Muscle of leg (tissue), 3 donors: ENCODE measurements at regions not wholly inside any gene's neighbourhood (a gene's known extent, or its start where the extent isn't known, plus 50 kb on each side); places are given as distances from the start of the nearest gene placed in this dataset.

Source experiments
- DNase-seq: peaks from one replicate; pipeline ENCODE4 v3.0.0; 2013
- H3K27ac ChIP-seq: one replicate; pipeline ENCODE4 v1.5.1; 2013; ENCODE audit warnings: mild to moderate bottlenecking, low read length, control low read depth
- H3K27me3 ChIP-seq: one replicate; pipeline ENCODE4 v1.6.1; 2013; ENCODE audit warnings: low read length; ENCODE audit not compliant: control insufficient read depth, insufficient read depth
- H3K36me3 ChIP-seq: one replicate; pipeline ENCODE4 v1.6.1; 2013; ENCODE audit warnings: low read length; ENCODE audit not compliant: control insufficient read depth, insufficient read depth
- H3K4me1 ChIP-seq: one replicate; pipeline ENCODE4 v1.6.1; 2013; ENCODE audit warnings: low read length; ENCODE audit not compliant: control insufficient read depth, insufficient read depth
- H3K4me3 ChIP-seq: one replicate; pipeline ENCODE4 v1.5.1; 2013; ENCODE audit warnings: low read length, control low read depth
- H3K9me3 ChIP-seq: replicated peaks from 2 replicates; pipeline ENCODE4 v1.6.1; 2013; ENCODE audit warnings: low read depth, low read length; ENCODE audit not compliant: control insufficient read depth
- WGBS: methylation state at CpG from one replicate; pipeline ENCODE4 v1.1.5; 2013; ENCODE audit warnings: missing lambda C conversion rate; ENCODE audit not compliant: insufficient coverage; 5-methylcytosine and 5-hydroxymethylcytosine counted together

DNA sequence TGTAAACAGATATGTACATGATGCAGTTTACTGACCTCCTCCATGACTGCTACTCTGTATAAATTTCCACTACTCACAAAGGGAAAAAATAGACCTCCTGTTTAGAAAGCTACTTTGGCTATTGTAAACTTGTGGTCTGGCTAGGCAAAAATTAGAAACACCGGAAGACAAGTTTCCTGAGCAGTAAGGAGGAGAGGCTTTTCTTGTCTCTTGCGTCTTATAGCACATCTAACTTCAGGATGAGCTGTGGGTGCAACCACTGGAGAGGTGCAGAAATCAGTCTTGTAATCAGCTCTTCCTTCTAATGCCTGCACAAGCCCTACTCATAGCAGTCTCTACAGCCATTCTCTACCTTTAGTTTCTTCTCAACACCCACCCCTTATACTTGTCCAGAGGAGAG is 296.5 kb upstream of the SLC35B3 start:
- no peak overlapping the region for H3K27ac ChIP-seq
- no peaks in the 10 kb centered on the region for H3K4me1 ChIP-seq
- WGBS = no CpG with 5 or more reads among the region's 2 CpGs
- H3K36me3 ChIP-seq = no peaks in the 10 kb centered on the region
- H3K9me3 ChIP-seq = no peaks in the 10 kb centered on the region
- no peaks in the 10 kb centered on the region for H3K27me3 ChIP-seq
- no peak overlapping the region for H3K4me3 ChIP-seq
- DNase-seq = no peak

DNA sequence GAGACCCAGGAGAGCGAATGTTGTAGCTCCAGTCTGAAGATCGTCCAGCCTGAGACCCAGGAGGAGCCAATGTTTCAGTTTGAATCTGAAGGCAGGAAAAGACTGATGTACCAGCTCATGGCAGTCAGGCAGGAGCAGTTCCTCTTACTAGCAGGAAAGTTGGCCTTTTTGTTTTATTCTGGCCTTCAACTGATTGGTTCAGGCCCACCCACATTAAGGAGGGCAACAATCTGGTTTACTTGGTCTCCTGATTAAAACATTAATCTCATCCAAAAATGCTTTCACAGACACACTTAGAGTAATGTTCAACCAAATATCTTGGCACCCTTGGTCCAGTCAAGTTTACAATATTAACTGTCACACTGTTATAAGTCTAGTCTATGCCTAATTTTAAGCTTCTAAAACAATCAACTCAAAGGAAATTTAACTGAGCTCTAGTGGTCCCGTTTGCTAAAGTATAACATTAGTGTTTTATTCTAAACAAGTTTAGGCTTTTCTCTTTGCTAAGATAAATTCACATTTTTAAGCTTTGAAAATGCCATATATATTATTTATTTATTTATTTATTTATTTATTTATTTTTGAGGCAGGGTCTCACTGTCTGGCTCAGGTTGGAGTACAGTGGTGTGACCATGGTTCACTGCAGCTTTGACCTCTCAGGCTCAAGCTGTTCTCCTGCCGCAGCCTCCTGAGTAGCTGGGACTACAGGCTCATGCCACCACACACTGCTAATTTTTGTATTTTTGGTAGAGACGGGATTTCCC is 275.5 kb upstream of the SLC35B3 start:
- Histone ChIP-seq H3K9me3 (no peaks in the 10 kb centered on the region), H3K4me3 (no peak overlapping the region), H3K27ac (no peak overlapping the region), H3K4me1 (no peaks in the 10 kb centered on the region), H3K36me3 (no peaks in the 10 kb centered on the region), H3K27me3 (no peaks in the 10 kb centered on the region)
- no peak for DNase-seq
- 94% methylated on average over 2 of the region's 5 CpGs for WGBS

DNA sequence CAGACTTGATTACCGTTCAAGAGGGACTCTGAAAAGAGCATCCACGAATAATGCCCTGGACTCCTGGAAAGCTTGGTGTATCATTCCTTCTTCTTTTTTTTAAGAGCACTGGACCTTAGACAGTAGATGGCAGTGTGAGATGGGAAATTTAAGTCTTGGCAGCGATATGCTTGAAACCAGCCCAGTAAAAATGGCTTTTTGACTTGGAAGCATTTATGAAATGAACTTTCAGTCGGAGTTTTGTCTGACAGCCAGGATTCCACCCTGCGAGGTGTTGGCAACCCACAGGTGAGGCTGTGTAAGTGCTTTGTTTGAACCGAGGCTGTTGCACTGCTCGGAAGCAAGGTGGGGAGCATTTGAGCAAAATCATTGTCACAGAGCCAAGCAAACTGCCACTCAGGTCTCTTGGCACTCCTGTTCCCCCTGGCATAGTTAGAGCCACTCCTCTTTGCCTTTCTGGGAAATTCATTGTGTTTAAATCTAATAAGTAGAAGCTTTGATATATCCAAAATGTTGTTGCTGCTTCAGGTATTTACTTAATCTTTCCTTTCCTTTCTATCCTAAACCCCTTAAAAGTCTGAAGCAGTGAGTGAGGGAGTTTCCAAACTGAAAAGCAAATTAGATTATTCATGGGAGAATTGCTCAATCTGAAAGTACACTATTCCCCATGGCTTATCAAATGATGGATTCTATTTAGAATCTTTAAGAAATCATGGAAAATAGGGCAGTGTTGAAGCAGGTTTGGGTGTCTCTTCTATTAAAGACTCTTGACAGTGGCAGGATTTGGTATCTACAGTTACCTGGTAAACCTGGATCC is 272.8 kb upstream of the SLC35B3 start:
- Histone ChIP-seq H3K4me3 (no peak overlapping the region), H3K27ac (no peak overlapping the region), H3K9me3 (no peaks in the 10 kb centered on the region), H3K36me3 (no peaks in the 10 kb centered on the region), H3K27me3 (no peaks in the 10 kb centered on the region), H3K4me1 (no peaks in the 10 kb centered on the region)
- 17% methylated on average over 6 of the region's 7 CpGs for WGBS
- DNase-seq = peak; percentile 63

DNA sequence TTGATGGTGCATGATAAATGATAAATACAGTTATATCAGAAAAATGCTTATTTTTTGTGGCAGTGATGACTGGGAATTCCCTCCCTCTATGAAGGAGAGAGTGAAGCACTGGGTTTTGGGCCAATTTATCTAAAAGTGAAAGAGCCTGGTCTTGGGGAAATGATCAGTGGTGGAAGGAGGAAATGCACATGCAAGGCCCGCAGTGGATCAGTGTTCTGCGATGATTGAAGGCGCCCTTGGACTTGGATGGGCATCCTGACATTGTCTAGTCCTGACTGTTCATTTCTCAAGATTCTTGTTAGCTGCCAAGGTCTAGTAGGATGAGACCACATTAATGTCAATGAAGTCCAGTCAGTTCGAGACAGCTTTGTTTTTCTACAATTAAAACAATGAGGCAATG is 272.0 kb upstream of the SLC35B3 start:
- H3K4me3 ChIP-seq = no peak overlapping the region
- whole genome bisulfite sequencing = 76% methylated on average over 3 of the region's 4 CpGs
- no peak for DNase-seq
- H3K36me3 ChIP-seq = no peaks in the 10 kb centered on the region
- no peaks in the 10 kb centered on the region for H3K9me3 ChIP-seq
- H3K4me1 ChIP-seq = no peaks in the 10 kb centered on the region
- H3K27ac ChIP-seq = no peak overlapping the region
- no peaks in the 10 kb centered on the region for H3K27me3 ChIP-seq

DNA sequence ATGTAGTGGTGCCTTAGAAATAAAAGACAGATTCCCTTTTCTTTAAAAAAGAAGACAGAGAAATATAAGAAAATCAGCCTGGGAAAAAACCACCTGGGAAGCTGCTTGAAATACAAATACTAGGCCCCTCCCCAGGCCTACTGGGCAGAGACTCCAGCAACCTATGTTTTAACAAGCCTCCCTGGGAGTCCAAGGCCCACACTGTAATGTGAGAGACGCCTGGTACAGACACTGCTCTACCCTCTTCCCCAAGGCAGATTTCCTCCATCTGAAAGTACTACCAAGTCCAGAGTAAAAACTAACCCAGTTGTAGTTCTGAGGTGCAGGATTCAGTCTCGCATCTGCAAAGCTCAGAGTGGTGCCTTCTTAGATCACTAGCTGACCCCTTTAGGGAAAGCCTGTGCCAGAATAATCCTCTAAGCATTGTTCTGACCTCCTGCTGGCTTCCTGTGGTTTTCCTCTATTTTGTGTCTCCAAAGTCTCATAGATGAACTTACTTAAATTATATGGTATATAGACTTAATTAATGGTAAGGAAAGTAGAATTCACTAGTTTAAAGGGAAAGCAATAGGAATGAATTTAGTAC is 270.2 kb upstream of the SLC35B3 start:
- Histone ChIP-seq H3K27me3 (no peaks in the 10 kb centered on the region), H3K4me3 (no peak overlapping the region), H3K36me3 (no peaks in the 10 kb centered on the region), H3K27ac (no peak overlapping the region), H3K9me3 (no peaks in the 10 kb centered on the region), H3K4me1 (no peaks in the 10 kb centered on the region)
- WGBS = 8% methylated on average over 2 of the region's 2 CpGs
- DNase-seq = no peak

DNA sequence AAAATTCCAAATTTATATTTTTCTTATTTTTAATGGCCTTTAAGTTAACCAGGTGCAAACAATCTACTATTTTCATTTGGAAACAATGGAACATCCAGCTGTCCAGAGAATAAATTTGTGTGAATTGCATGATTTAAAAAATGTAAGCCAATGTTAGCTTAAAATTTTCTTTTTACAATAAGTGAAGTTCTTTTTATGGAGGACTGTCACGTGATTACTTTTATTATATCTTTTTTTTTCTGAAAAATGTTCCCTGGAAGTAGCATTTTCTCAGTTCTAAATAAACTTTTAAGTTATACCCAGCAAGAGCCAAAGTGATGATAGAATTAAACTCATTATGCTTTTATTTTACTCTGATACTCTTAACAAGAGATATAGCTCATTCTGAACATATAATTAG is 267.7 kb upstream of the SLC35B3 start:
- Histone ChIP-seq H3K36me3 (no peaks in the 10 kb centered on the region), H3K27ac (no peak overlapping the region), H3K9me3 (no peaks in the 10 kb centered on the region), H3K4me1 (no peaks in the 10 kb centered on the region), H3K4me3 (no peak overlapping the region), H3K27me3 (no peaks in the 10 kb centered on the region)
- WGBS = no CpG with 5 or more reads among the region's 1 CpG
- no peak for DNase-seq

DNA sequence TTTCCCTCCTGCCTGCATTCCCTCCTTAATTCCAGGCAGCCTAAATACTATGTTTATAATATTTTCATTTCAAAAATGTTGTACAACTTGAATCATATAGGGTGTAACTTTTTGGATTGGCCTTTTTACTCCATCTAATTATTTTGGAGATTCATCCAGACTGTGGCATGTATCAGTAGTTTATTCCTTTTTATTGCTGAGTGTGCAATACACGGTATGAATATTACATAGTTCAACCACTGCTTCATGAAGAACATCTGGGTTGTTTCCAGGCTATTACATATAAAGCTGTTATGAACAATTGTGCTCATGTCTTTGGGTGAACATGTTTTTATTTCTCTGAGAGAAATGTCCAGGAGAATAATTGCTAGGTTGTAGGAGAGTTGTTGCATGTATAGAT is 253.5 kb upstream of the SLC35B3 start:
- Histone ChIP-seq H3K27me3 (no peaks in the 10 kb centered on the region), H3K4me1 (no peaks in the 10 kb centered on the region), H3K27ac (no peak overlapping the region), H3K9me3 (no peaks in the 10 kb centered on the region), H3K36me3 (no peaks in the 10 kb centered on the region), H3K4me3 (no peak overlapping the region)
- no peak for DNase-seq
- WGBS = no CpG with 5 or more reads among the region's 1 CpG

DNA sequence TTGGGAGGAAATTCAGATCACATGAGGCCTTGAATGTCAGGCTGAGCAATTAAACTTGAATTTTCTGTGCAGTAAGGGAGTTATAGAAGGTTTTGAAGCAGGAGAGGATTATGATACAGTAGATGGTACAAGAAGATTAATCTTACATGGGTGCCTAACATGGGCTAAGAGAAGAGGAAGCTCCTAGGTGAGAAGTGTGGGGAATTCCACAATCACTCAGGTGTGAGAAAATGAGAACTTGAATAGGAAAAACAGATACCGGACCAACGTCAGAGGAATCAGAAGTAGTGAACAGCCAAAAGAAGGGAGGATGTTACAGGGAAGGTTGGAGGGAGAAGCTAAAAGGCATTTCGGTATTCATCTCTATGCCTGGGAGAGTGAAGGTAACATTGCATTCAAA is 250.7 kb upstream of the SLC35B3 start:
- WGBS = 76% methylated on average over 3 of the region's 3 CpGs
- H3K36me3 ChIP-seq = no peaks in the 10 kb centered on the region
- H3K27me3 ChIP-seq = no peaks in the 10 kb centered on the region
- DNase-seq = no peak
- no peaks in the 10 kb centered on the region for H3K4me1 ChIP-seq
- no peaks in the 10 kb centered on the region for H3K9me3 ChIP-seq
- no peak overlapping the region for H3K4me3 ChIP-seq
- H3K27ac ChIP-seq = no peak overlapping the region

DNA sequence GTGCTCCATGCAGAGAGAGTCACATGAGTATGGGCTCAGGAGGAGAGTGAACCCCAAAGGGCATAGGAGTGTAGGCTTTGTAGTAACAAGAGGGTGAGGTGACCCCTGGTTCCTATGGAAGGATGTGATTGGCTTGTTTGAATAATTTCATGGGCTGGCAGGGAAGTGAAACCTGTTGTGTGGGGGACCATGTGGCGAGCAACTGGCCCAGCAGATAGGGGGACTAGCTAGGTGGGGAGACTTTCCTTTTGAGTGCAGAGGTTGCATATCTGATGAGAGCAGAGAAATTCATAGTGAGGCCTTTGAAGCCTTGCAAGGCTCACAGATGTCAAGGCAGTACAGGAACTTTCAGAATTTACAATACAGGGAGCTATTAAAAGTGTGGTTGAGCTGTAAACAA is 247.9 kb upstream of the SLC35B3 start:
- WGBS = 89% methylated on average over 1 of the region's 1 CpG
- Histone ChIP-seq H3K36me3 (no peaks in the 10 kb centered on the region), H3K27ac (no peak overlapping the region), H3K4me3 (no peak overlapping the region), H3K27me3 (no peaks in the 10 kb centered on the region), H3K4me1 (no peaks in the 10 kb centered on the region), H3K9me3 (no peaks in the 10 kb centered on the region)
- DNase-seq = no peak

DNA sequence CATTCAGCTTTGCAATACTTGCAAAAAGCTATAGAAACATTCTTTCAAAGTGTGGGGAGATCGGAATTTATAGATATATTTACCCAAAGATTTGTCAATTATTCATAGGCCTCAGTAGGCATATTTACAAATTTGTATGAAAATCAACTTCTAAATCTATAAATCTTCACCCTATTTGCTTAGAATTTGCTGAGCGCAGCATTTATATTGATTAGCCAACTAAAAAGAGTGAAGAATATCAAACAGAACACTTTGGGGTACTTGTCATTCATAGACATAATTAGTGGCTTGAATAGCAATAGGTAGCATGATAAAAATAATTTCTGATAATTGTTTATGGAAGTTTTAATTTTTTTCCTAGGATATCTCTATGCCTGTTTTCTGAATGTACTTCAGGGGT is 244.5 kb upstream of the SLC35B3 start:
- no peak for DNase-seq
- Histone ChIP-seq H3K4me3 (no peak overlapping the region), H3K9me3 (no peaks in the 10 kb centered on the region), H3K27me3 (no peaks in the 10 kb centered on the region), H3K4me1 (no peaks in the 10 kb centered on the region), H3K27ac (no peak overlapping the region), H3K36me3 (no peaks in the 10 kb centered on the region)
- WGBS = no CpG with 5 or more reads among the region's 2 CpGs
